DND-41 (cell line): ENCODE measurements at regions not wholly inside any gene's neighbourhood (a gene's known extent, or its start where the extent isn't known, plus 50 kb on each side); places are given as distances from the start of the nearest gene placed in this dataset.

Experiments used
- CTCF ChIP-seq: IDR thresholded peaks from 2 replicates; pipeline ENCODE4 v1.5.1; 2012; ENCODE audit warnings: borderline replicate concordance, low read length, moderate library complexity, mild to moderate bottlenecking; ENCODE audit not compliant: poor library complexity, severe bottlenecking; ENCODE audit errors: extremely low read depth
- EZH2 ChIP-seq: IDR thresholded peaks from 3 replicates; pipeline ENCODE4 v1.6.1; 2012; ENCODE audit warnings: borderline replicate concordance, low read depth, mild to moderate bottlenecking, moderate library complexity, low read length, inconsistent platforms; ENCODE audit not compliant: severe bottlenecking

DNA sequence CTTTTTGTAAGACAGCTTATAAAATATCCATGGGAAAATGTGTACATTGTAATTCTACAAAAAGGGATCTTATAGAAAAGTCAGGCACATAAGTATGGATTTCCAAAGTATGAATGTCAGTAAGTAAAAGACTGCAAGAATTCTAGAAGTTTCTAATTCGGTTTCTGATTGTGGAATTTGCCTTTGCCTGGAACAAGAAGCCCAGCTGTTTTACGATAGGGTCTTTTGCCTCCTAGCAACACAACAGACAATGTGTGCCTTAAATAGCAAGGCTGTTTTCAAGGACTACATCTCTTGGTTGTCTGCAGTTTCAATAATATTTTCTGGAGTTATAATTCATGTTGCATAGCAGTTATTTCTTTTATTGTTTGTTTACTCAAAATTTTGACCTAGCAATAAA is 312.9 kb downstream of the MTX2 start:
- no peak for TF ChIP-seq CTCF
- TF ChIP-seq EZH2: no peak
